GM12891 (cell line): ENCODE measurements at regions not wholly inside any gene's neighbourhood (a gene's known extent, or its start where the extent isn't known, plus 50 kb on each side); places are given as distances from the start of the nearest gene placed in this dataset.

ENCODE experiments used
- PAX5 ChIP-seq: IDR thresholded peaks from 2 replicates; pipeline ENCODE4 v1.6.1; 2011; ENCODE audit warnings: low read length, moderate library complexity, mild to moderate bottlenecking; ENCODE audit not compliant: insufficient read depth, severe bottlenecking
- POLR2A ChIP-seq: IDR thresholded peaks from 2 replicates; pipeline ENCODE4 v1.6.1; 2011; ENCODE audit warnings: low read depth, low read length, control low read depth
- POLR2AphosphoS5 ChIP-seq: IDR thresholded peaks from 2 replicates; pipeline ENCODE4 v1.6.1; 2011; ENCODE audit warnings: low read depth, low read length, control low read depth
- TAF1 ChIP-seq: IDR thresholded peaks from 2 replicates; pipeline ENCODE4 v1.6.1; 2011; ENCODE audit warnings: low read depth, low read length, control low read depth

DNA sequence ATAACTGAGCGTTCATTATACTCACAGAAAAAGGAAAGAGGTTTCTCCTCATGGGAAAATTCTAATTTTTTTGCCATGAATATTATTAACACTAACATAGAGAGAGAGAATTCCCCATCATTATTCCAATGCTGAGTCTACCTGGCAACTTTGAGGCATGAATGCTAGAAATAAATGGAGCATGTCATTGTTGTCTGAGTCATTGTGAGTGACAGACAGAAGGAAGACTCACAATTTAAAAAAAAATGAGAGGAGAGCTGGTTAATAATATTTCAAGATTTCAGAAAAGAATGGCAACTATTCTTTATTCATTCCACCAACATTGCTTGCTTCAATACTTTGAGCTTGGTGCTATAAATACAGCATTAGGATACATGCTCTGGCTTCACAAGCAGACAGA, 170.4 kb upstream of the HS3ST1 start:
- no peak for TF ChIP-seq POLR2A
- no peak for TF ChIP-seq POLR2AphosphoS5
- TF ChIP-seq TAF1 = no peak
- TF ChIP-seq PAX5 = no peak
